ENCODE measurements at regions not wholly inside any gene's neighbourhood (a gene's known extent, or its start where the extent isn't known, plus 50 kb on each side); places are given as distances from the start of the nearest gene placed in this dataset.

DNA sequence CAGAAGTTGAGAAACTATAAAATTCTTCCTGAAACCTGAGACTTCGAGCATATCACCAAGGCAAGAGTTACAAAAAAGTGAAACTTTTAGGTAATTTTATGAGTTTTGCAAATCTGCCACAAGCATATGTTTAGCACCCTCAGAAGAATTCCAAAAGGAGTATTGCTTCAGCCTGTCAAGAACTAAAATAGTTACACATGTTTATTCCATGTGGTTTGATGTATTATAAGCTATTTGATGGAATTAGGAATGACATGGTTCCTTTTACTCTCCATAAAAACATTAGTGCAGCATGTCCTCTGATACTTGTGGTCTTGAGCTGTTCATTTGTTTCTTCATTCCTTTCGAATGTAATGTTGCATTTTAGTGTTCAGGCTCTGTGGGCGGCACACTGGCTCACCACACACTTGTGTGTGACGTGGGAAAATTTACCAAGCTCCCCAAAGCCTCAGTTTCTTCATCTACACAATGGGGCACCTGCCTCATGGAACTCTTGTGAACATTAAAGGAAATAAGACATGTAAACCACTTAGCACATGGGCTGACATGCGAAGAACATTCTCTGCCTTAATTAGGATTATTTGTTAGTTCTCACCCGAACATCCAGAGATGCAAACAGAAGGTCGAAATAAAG, 204.2 kb upstream of the FOXF1 start:
- no peak for DNase-seq

- no peak for DNase-seq
Observed at GRCh38 chr16:86306811-86307513, 203.4 kb upstream of the FOXF1 start.

GRCh38 chr16:86307514-86307903, 202.8 kb upstream of the FOXF1 start:
- DNase-seq, result no peak

- no peak for DNase-seq
Observed at GRCh38 chr16:86308514-86308913, 201.8 kb upstream of the FOXF1 start.

- DNase-seq, result no peak
Observed at GRCh38 chr16:86313631-86314030, 196.7 kb upstream of the FOXF1 start.

DNA sequence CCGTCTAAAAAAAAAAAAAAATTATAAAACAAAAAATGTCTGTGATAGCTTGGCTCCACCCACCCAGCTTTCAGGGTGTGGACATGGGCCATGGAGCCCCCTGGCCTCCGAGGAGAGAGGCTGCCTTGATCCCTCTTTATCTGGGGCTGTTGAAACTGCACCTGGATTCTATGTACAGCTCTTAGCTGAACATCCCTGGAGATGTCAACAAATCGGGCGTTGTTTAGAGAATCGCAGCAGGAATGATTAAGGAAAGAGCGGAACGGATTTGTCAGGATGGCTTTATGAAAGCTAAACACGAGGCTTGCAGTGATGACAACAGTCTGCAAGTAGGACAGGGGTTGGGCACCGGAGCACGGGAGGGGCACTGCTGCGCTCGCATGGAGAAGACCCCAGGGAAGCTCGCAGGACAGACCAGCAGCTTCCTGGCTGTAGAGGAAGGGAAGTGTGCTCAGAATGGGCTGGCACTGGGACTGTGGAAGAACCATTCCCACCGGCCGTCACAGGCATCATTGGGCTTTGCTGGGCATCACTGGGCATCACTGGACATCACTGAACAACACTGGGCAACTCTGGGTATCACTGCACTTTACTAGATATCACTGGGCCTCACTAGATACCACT, 195.8 kb upstream of the FOXF1 start:
- DNase-seq, result no peak

- no peak for DNase-seq
Observed at GRCh38 chr16:86316967-86317812, 193.1 kb upstream of the FOXF1 start.

DNA sequence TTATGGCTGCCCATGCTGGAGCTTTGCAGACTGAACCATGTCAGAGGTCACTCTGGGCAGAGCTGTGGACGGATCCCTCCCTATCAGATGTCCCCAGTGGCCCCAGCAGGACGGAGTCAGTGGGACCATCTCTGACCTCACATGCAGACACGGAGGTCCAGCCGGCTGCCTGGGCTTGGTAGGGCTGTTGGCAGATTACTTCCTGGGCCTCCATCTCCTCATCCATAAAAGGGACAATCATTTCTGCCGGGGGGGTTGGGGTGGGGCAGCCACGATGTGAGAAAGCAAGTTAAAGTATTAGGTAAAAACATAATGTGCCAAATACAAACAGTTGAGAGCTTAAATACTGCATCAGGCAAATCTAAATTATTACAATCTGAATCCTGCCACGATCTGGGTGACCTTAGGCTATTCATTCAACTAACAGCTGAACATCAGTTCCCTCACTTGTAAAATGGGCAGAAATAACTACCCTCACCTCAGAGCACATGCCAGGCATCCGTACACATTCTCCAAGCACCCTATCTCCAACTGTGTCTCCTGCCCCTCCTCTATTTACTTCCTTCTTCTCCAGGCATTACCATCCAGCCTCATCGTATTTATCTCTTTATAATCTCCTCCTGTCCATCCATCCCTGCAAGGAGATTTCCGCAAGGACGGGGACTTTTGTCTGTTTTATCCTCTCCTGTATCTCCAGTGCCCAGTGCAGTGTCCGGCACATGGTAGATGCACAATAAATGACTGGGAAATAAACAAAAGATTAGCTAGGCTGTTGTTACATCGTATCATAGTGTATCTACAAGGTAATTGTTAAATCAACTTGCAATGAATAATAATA, 192.3 kb upstream of the FOXF1 start:
- no peak for DNase-seq

DNA sequence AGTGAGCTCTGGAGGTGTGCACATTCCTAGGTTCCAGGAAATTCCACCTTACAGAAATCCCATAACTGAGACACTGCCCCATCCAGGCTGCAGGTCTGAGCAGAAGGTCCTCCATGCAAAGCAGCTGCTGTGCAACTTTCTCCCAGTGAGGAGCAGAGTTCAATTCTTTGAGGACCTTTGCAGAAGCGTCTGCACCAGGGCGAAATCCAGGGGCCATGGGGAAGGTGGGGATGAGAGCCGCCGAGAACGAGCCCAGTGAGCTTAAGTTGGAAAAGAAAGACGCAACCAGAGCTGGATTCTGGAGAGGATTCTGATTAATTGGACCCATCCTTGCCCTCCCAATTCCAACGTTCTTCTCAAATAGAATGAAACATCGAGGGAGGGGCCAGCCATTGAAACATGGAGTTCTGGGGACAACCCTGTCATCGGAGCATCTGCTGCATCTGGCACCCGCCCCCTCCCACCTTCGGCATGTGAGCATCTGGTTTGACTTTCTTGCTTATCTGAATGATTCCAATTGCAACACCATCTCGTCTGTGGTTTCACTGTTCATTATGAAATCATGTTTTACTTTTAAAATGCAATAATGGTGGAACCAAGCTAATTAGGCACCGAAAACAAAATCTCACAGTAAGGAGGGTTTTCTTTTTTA, 190.6 kb upstream of the FOXF1 start:
- no peak for DNase-seq

DNA sequence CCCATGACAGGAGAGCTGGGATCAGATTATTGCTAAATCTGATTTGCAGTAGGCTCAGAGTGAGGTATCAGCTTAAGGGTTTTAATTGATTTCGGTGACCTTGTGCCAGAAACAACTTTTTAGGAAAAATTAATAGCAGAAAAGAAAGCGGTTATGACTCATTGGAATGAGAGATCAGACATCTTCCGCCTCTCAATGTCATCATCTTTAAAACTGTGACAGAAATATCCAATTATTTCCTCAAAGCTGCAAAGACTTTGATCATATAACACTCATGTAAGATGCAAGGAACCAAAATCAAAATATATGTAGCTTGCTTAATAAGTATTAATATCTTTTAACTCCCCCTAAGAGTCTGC, 190.1 kb upstream of the FOXF1 start:
- DNase-seq, result no peak

GRCh38 chr16:86321491-86321890, 188.8 kb upstream of the FOXF1 start:
- DNase-seq, result no peak

GRCh38 chr16:86322283-86322682, 188.0 kb upstream of the FOXF1 start:
- DNase-seq, result no peak

GRCh38 chr16:86322806-86323205, 187.5 kb upstream of the FOXF1 start:
- DNase-seq, result no peak

DNA sequence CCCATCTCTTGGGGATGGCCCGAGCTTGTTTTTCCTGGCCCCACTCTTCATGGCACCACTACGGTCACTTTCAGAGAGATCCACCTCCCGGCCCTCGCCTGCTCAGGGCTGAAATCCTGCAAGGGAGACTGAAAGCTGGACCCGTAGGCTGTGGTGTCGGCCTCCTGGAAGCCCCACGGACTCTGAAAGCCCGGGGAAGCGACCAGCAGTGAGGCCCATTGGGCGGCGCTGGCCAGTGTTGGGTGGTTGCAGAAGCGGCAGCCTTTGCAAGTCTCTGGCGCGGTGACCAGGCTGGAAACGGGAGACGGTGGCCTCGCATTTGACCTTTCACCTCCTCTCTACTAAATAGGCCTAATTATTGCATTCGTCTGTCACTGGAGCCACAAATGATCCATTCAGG, 186.0 kb upstream of the FOXF1 start:
- DNase-seq, result no peak

GRCh38 chr16:86325360-86325759, 185.0 kb upstream of the FOXF1 start:
- DNase-seq, result no peak

GRCh38 chr16:86325895-86326294, 184.4 kb upstream of the FOXF1 start:
- DNase-seq, result no peak

DNA sequence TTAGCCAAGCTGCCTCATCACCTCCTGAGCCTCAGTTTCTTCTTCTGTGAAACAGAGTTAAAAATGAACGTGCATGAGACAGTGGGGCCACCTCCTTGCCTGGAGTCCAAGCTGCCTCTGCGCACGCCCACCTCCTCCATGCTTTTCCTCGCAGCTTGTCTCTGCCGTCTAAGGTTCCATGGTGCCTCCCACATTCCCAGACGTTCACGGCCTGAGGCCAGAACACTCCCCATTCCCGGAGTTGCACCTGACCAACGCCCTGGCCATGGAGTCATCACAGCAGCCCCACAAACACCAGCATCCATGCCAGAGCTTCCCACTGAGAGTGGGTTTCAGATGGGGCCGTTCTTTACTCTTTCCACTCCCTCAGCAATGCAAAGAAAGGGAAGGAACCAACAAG, 183.0 kb upstream of the FOXF1 start:
- DNase-seq, result no peak

DNA sequence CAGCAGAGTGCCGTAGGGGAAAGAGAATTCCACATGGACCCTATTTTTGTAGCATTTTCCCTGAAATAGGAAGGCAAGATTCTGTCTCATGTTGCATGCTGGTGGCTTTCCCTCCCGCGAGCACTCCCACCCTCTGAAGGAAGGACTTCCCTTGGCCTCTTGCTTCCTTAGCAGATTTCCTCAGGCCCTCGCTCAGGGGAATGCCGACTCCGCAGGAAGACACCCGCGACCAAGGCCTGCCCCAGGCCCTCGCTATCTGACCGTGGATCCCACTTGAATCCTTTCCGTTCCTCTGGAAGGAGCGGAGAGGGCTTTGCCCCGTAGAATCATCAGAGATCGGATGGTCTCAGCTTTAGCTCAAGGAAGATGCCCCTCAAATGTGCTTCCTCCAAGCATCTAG, 179.4 kb upstream of the FOXF1 start:
- DNase-seq, result no peak

DNA sequence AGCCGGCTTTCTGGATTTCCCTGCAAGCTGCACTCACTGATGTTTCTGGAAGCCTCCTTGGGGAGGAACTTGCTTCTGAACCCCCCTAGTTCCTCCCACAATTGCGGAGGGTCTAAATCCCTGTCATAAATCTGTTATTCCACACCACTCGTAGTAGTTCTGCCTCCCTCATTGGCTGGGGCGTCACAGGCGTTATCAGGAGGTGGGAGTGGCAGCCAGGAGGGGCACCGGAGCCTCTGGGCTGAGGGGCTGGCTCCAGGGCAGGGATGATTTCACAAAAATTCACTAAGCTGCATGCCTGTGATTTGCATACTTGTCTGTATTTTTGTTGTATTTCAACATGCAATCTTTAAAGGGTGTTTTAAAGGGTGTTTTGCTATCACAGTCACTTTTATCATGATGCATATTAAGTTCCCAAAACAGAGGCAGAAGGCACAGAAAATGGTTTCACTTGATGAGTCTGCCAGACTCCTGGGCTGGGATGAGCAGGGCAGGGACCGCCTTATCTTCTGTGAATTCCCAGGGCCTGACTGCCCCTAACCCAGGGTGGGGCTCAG, 176.2 kb upstream of the FOXF1 start:
- DNase-seq, result no peak

DNA sequence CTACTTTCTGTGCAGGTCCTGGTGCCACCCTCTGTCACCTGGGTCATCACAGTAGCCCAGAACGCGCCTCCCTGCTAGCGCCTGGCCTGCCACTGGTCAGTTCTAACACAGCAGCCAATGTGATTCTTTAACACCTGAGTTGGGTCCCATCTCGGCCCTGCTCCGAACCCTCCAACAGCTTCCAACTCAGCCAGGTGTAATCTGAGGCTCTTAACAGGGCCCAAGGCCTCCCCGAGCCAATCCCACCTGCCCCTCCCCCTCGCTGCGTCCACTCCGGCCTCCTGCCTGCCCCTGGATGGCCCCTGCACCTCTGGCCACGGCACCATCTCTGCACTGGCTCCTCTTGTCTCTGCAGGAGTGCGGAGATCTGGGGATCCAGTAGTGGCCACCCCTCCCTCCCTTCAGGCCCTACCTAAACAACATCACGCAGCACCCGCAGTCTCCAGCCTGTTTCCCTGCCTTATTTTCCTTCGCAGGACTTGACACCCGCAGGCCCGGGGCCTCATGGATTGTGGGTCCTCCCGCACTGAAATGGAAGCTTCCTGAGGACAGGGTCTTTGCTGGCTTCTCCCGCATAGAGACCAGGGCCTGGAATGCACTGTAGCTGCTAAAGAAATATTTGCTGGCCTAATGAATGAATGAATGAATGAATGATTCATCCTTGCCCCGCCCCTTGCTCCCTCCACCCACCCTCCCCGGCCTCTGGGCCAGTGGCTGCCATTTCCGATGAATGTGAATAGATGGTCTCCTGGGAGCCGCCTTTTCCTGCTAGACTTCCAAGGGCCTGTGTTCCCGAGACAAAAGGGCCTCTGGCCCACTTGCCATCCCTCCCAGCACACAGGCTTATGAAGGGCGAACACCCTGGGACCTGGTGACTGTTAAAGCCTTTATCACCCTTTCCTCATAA, 174.8 kb upstream of the FOXF1 start:
- no peak for DNase-seq

- DNase-seq, result no peak
Observed at GRCh38 chr16:86337138-86337537, 173.2 kb upstream of the FOXF1 start.

All from stimulated activated CD4-positive, alpha-beta T cell treated with anti-CD3 and anti-CD28 coated beads, Interleukin-2, amount 100 ng/mL, for 48 hours (primary cell).